Heart left ventricle (tissue), 16 donors: ENCODE measurements at regions not wholly inside any gene's neighbourhood (a gene's known extent, or its start where the extent isn't known, plus 50 kb on each side); places are given as distances from the start of the nearest gene placed in this dataset.

Experiments used
- ATAC-seq, 4 donors: fragments of 200-7000 bp; cut with Tn5 transposase; one replicate each; pipeline ENCODE4 v1.9.1; 2020 to 2022; ENCODE audit warnings: moderate library complexity in 4 of 4, mild to moderate bottlenecking in 3 of 4, moderate number of reproducible peaks in 1 of 4
- DNase-seq, 5 donors: peaks; one replicate each; pipeline ENCODE4 v3.0.0-alpha.2; 2020
- H3K27ac ChIP-seq, 12 donors: fragments of 200-600 bp; sonication (generic) in 4 of 12; one replicate each; pipeline versions ENCODE4 v1.5.0 to v1.8.0; 2016 to 2022; ENCODE audit warnings: mild to moderate bottlenecking in 2 of 12
- H3K27me3 ChIP-seq, 9 donors: fragments of 200-600 bp; sonication (generic) in 2 of 9; one replicate each; pipeline versions ENCODE4 v1.5.1 to v1.8.0; 2016 to 2022; ENCODE audit warnings: mild to moderate bottlenecking in 3 of 9
- H3K36me3 ChIP-seq, 9 donors: fragments of 200-600 bp; sonication (generic) in 2 of 9; one replicate each; pipeline versions ENCODE4 v1.5.0 to v1.8.0; 2018 to 2022; ENCODE audit warnings: mild to moderate bottlenecking in 2 of 9
- H3K4me1 ChIP-seq, 12 donors: fragments of 200-600 bp; sonication (generic) in 4 of 12; one replicate each; pipeline versions ENCODE4 v1.5.0 to v1.8.0; 2016 to 2022; ENCODE audit warnings: mild to moderate bottlenecking in 3 of 12
- H3K4me3 ChIP-seq, 12 donors: fragments of 200-600 bp; sonication (generic) in 4 of 12; one replicate each; pipeline versions ENCODE4 v1.5.0 to v1.8.0; 2017 to 2022; ENCODE audit warnings: mild to moderate bottlenecking in 9 of 12, moderate library complexity in 4 of 12
- H3K9me3 ChIP-seq, 12 donors: fragments of 200-600 bp; sonication (generic) in 4 of 12; one replicate each; pipeline versions ENCODE4 v1.5.0 to v1.8.0; 2016 to 2022; ENCODE audit warnings: mild to moderate bottlenecking in 1 of 12
- CTCF ChIP-seq, 12 donors: fragments of 200-600 bp; sonication (generic) in 4 of 12; IDR thresholded peaks; one replicate each; pipeline versions ENCODE4 v1.5.0 to v1.8.0; 2018 to 2022; ENCODE audit warnings: antibody characterized with exemption in 12 of 12, mild to moderate bottlenecking in 5 of 12
- POLR2A ChIP-seq, 2 donors: fragments of 450-650 bp; IDR thresholded peaks; one replicate each; pipeline ENCODE4 v1.6.1; 2017; ENCODE audit warnings: antibody characterized with exemption in 2 of 2, mild to moderate bottlenecking in 2 of 2, moderate library complexity in 2 of 2
- WGBS, 4 donors: extraction: QIAGEN DNeasy Blood & Tissue Kit in 2 of 4; methylation state at CpG; one replicate each; pipeline versions ENCODE4 v1.1.5 to v1.1.7; 2013 to 2018; 5-methylcytosine and 5-hydroxymethylcytosine counted together
- intact Hi-C, 10 donors: fragments of 100-400 bp; cut with DNase I; formaldehyde crosslinking; loops; one replicate each; pipeline versions ENCODE4 v1.11.1 to v1.14.2; 2022
- donor health status: ischemic (EF 13 %, LVEDD 7.1; RV severe dilation, severe dysfunction).
- donor health status: healthy with polysubstance abuse.
- donor health status: DM: no; HTN: yes; CAD: no.
- donor health status: DM: no; HTN: no; CAD: no.
- donor health status: ischemic (EF 25% LVEDD 6.9; RV normal size, moderate dysfunction).
- donor health status: ischemic (EF 25% LVEDD 5.7; RV mildly dilated, moderate dysfunction).
- donor health status: healthy.
- donor health status: DM: yes; HTN: yes; CAD: no.
- donor health status: ischemic (EF 35%, LVEDD 5.7; RV mildly dilated, moderate dysfunction).
- donor health status: nonischemic (EF 11% LVEDD 7.7; RV severe dilation, severe dysfunction).
- donor health status: DM: yes; HTN: yes; CAD: no.
- donor health status: PGD.
- donor health status: ischemic (EF 29% LVEDD 5.4; RV normal size, mild dysfunction).
- donor health status: nonischemic (EF 23%, LVEDD 6.1; RV moderate dilation, normal function).

DNA sequence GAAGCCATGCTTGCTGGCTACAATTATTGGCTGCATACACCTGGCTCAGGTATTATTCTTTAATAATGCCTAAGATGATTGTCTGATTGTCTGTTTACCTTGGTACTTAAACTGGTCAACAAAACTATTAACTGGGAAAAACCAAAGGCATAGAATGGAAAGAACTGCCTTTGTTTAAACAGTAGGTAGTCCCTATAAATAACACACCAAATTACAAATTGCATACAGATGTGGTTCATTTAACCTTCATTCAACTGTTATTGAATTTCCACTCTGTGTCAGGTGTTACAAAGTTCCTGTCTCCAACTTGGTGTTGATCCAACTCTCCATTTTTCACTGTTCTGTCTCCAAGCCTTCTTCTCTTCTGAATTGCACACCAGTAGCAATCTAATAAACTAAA lies 79.8 kb upstream of the FSCB start:
- no peaks in the 10 kb centered on the region for H3K36me3 ChIP-seq
- peaks cover 0 to 18% (median 3%) of the 10 kb centered on the region in 12 donors for H3K9me3 ChIP-seq
- H3K4me1 ChIP-seq = no peaks in the 10 kb centered on the region
- TF ChIP-seq POLR2A (IDR thresholded peaks at IDR 0.05) (no peak), CTCF (IDR thresholded peaks at IDR 0.05) (no peak)
- intact Hi-C loops = no loop called here
- H3K4me3 ChIP-seq = no peak overlapping the region
- no peak overlapping the region for H3K27ac ChIP-seq
- no peak for ATAC-seq
- no peak for DNase-seq
- no peaks in the 10 kb centered on the region for H3K27me3 ChIP-seq

DNA sequence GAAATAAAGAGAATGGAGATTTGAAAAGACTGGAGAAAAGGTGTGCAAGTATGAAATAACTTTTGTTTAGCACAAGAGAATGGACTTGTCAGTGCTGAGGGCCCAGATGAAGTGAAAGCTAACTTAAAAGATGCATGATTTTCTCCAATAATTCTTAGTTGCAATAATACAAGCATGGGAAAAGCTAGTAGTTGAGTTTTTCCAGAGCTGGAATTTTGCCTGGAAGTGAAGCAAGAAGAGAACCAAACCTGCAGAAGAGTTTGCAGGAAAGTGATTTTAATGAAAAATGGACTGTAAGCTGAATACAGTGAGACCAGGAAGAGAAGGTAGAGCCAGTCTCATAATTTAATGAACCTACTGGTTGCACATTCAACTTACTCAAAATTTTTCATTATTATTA lies 69.3 kb upstream of the FSCB start:
- no peaks in the 10 kb centered on the region for H3K27me3 ChIP-seq
- H3K9me3 ChIP-seq = peaks cover 0 to 27% (median 14%) of the 10 kb centered on the region in 12 donors
- TF ChIP-seq CTCF (IDR thresholded peaks at IDR 0.05) (no peak), POLR2A (IDR thresholded peaks at IDR 0.05) (no peak)
- H3K36me3 ChIP-seq = no peaks in the 10 kb centered on the region
- intact Hi-C loops = no loop called here
- ATAC-seq (no peak), DNase-seq (no peak)
- H3K4me3 ChIP-seq = no peak overlapping the region
- H3K27ac ChIP-seq = no peak overlapping the region
- no peaks in the 10 kb centered on the region for H3K4me1 ChIP-seq

DNA sequence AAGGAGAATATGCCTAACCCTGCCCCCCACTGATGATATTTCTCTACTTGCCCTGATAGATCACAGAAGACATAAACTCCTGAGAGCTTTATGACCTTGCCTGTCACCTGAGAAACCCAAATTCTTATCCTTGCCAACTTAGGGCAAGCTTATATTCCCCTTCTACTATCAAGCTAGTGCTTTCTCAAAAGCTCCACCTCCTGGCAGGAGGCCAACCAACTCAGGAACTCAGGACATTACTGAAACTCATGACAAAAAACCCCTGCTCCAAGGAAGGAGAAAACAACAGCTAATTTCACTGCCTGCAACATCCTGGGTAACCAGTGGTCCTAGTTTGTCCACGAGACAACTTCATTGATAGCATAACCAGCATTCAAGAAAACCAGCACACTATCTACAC lies 60.9 kb upstream of the FSCB start:
- no peaks in the 10 kb centered on the region for H3K27me3 ChIP-seq
- no peak overlapping the region for H3K27ac ChIP-seq
- H3K9me3 ChIP-seq = peaks cover 0 to 27% (median 4%) of the 10 kb centered on the region in 12 donors
- H3K36me3 ChIP-seq = no peaks in the 10 kb centered on the region
- no peak for DNase-seq
- intact Hi-C loops = no loop called here
- H3K4me3 ChIP-seq = no peak overlapping the region
- WGBS, 4 donors = 52 to 92% (median 70%) methylated on average over 1 of the region's 1 CpG
- no peaks in the 10 kb centered on the region for H3K4me1 ChIP-seq
- no peak for ATAC-seq
- TF ChIP-seq CTCF (IDR thresholded peaks at IDR 0.05) = no peak
- no peak for TF ChIP-seq POLR2A (IDR thresholded peaks at IDR 0.05)

DNA sequence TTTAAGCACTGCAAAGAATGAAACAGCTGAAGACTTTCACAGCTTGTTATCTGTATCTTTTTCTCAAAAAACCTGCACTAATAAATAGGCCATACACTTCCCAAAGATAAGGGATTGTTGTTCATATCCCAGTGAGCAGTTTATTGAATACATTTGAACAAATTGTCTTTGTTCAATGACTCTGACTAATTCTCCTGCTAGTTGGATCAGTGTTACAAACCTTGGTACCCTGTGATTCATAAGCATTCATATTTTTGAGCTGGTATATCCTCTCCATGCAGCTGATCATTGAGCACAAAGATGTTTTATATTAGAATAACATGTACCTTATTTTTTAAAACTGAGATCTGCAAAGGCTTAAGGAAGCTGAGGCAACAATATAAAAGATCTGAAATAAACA lies 58.9 kb upstream of the FSCB start:
- Histone ChIP-seq H3K27me3 (no peaks in the 10 kb centered on the region), H3K27ac (no peak overlapping the region), H3K4me3 (no peak overlapping the region), H3K9me3 (peaks cover 0 to 16% (median 0%) of the 10 kb centered on the region in 12 donors), H3K4me1 (no peaks in the 10 kb centered on the region), H3K36me3 (no peaks in the 10 kb centered on the region)
- DNase-seq (no peak), ATAC-seq (no peak)
- TF ChIP-seq POLR2A (IDR thresholded peaks at IDR 0.05) = no peak
- intact Hi-C loops = no loop called here

DNA sequence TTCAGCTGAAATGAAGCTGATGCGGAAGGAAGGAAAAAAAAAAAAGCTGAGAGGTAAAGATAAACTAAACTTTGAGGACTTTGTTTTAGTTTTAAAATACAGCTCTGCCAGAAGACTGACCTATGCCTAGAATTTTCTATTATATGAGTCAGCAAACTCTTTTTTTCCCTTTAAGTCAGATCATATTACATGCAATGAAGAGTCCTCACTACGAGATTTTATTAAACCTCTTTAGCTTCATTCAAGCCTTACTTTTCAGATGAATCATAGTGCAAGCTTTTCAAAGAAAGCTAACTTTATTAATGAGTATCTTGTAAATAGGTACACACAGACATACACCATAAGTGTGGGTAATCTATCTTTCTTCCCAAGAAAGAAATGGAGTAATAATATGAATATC lies 57.8 kb upstream of the FSCB start:
- no peaks in the 10 kb centered on the region for H3K36me3 ChIP-seq

More for the DNA sequence above, 57.8 kb upstream of the FSCB start:
- TF ChIP-seq POLR2A (IDR thresholded peaks at IDR 0.05) (no peak), CTCF (IDR thresholded peaks at IDR 0.05) (no peak)
- Histone ChIP-seq H3K27ac (no peak overlapping the region), H3K27me3 (no peaks in the 10 kb centered on the region), H3K4me1 (no peaks in the 10 kb centered on the region), H3K4me3 (no peak overlapping the region), H3K9me3 (peaks cover 0 to 12% (median 0%) of the 10 kb centered on the region in 12 donors)
- ATAC-seq (no peak), DNase-seq (no peak)
- intact Hi-C loops = no loop called here
- WGBS, 4 donors = 72 to 82% (median 74%) methylated on average over 2 of the region's 2 CpGs
